ENCODE measurements at regions not wholly inside any gene's neighbourhood (a gene's known extent, or its start where the extent isn't known, plus 50 kb on each side); places are given as distances from the start of the nearest gene placed in this dataset.

GRCh38 chr15:94744080-94744793 is 512.9 kb downstream of the MCTP2 start:
- H3K4me1 ChIP-seq (ENCODE audit: control insufficient read depth in 1 of 2, insufficient read depth in 2 of 2, low read length in 2 of 2) = no peaks in the 10 kb centered on the region
- H3K4me3 ChIP-seq (ENCODE audit: low read length in 2 of 2) = no peak overlapping the region
- H3K27ac ChIP-seq (ENCODE audit: low read depth in 1 of 2, low read length in 2 of 2) = no peak overlapping the region
- intact Hi-C loops (cut with DNase I) = no loop called here
- no peak for DNase-seq
- no peaks in the 10 kb centered on the region for H3K27me3 ChIP-seq (ENCODE audit: control insufficient read depth in 1 of 2, insufficient read depth in 2 of 2, low read length in 1 of 2)
- WGBS, 2 donors = 48 to 75% methylated on average over 5 of the region's 5 CpGs
- H3K36me3 ChIP-seq (ENCODE audit: control insufficient read depth in 1 of 2, insufficient read depth in 2 of 2, low read length in 1 of 2) = no peaks in the 10 kb centered on the region
- ATAC-seq (ENCODE audit: low FRiP score) = no peak
- H3K9me3 ChIP-seq (ENCODE audit: control insufficient read depth, low read length) = no peaks in the 10 kb centered on the region

- no peaks in the 10 kb centered on the region for H3K4me1 ChIP-seq (ENCODE audit: control insufficient read depth in 1 of 2, insufficient read depth in 2 of 2, low read length in 2 of 2)
- no peaks in the 10 kb centered on the region for H3K9me3 ChIP-seq (ENCODE audit: control insufficient read depth, low read length)
- no peak for DNase-seq
- no peak overlapping the region for H3K4me3 ChIP-seq (ENCODE audit: low read length in 2 of 2)
- no peaks in the 10 kb centered on the region for H3K27me3 ChIP-seq (ENCODE audit: control insufficient read depth in 1 of 2, insufficient read depth in 2 of 2, low read length in 1 of 2)
- 50 to 72% methylated on average over 7 of the region's 7 CpGs for WGBS, 2 donors
- no peak overlapping the region for H3K27ac ChIP-seq (ENCODE audit: low read depth in 1 of 2, low read length in 2 of 2)
- intact Hi-C loops (cut with DNase I) = no loop called here
- H3K36me3 ChIP-seq (ENCODE audit: control insufficient read depth in 1 of 2, insufficient read depth in 2 of 2, low read length in 1 of 2) = no peaks in the 10 kb centered on the region
- ATAC-seq (ENCODE audit: low FRiP score) = no peak
Measured at GRCh38 chr15:94745371-94745770, 514.0 kb downstream of the MCTP2 start.

GRCh38 chr15:94747510-94747909 is 516.1 kb downstream of the MCTP2 start:
- ATAC-seq (ENCODE audit: low FRiP score) (no peak), DNase-seq (no peak)
- H3K36me3 ChIP-seq (ENCODE audit: control insufficient read depth in 1 of 2, insufficient read depth in 2 of 2, low read length in 1 of 2) = no peaks in the 10 kb centered on the region
- H3K27ac ChIP-seq (ENCODE audit: low read depth in 1 of 2, low read length in 2 of 2) = no peak overlapping the region
- H3K27me3 ChIP-seq (ENCODE audit: control insufficient read depth in 1 of 2, insufficient read depth in 2 of 2, low read length in 1 of 2) = no peaks in the 10 kb centered on the region
- 56 to 81% methylated on average over 3 of the region's 3 CpGs for WGBS, 2 donors
- H3K4me3 ChIP-seq (ENCODE audit: low read length in 2 of 2) = no peak overlapping the region
- H3K9me3 ChIP-seq (ENCODE audit: control insufficient read depth, low read length) = no peaks in the 10 kb centered on the region
- no peaks in the 10 kb centered on the region for H3K4me1 ChIP-seq (ENCODE audit: control insufficient read depth in 1 of 2, insufficient read depth in 2 of 2, low read length in 2 of 2)
- intact Hi-C loops (cut with DNase I) = no loop called here

- peak; percentile 56 for ATAC-seq (ENCODE audit: low FRiP score)
- WGBS, 2 donors = 93 to 95% methylated on average over 5 of the region's 5 CpGs
- intact Hi-C loops (cut with DNase I) = no loop called here
- DNase-seq = no peak
- no peaks in the 10 kb centered on the region for H3K9me3 ChIP-seq (ENCODE audit: control insufficient read depth, low read length)
- H3K4me1 ChIP-seq (ENCODE audit: control insufficient read depth in 1 of 2, insufficient read depth in 2 of 2, low read length in 2 of 2) = no peaks in the 10 kb centered on the region
- H3K36me3 ChIP-seq (ENCODE audit: control insufficient read depth in 1 of 2, insufficient read depth in 2 of 2, low read length in 1 of 2) = no peaks in the 10 kb centered on the region
- H3K4me3 ChIP-seq (ENCODE audit: low read length in 2 of 2) = no peak overlapping the region
- H3K27ac ChIP-seq (ENCODE audit: low read depth in 1 of 2, low read length in 2 of 2) = no peak overlapping the region
- no peaks in the 10 kb centered on the region for H3K27me3 ChIP-seq (ENCODE audit: control insufficient read depth in 1 of 2, insufficient read depth in 2 of 2, low read length in 1 of 2)
Measured at GRCh38 chr15:94749811-94750617, 518.7 kb downstream of the MCTP2 start.

DNA sequence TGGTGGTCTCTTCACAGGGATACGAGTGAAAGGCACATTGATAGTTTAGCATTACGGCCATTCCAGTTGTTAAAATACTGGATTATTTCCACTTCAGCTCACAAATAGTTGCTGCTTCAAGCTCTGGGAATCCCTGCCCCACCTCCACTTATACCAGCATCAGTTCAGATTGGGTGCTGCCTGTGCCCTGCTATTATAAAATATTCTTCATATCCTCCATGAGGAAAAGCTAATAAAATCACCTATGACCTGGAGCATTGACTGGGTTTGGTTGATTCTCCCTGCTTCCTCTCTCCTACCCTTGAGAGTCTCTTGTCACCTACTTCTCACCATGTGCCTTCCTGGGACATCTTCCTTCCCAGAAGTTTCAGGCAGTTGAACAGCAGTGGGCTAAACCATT is 529.0 kb downstream of the MCTP2 start:
- no peak for ATAC-seq (ENCODE audit: low FRiP score)
- intact Hi-C loops (cut with DNase I) = no loop called here
- no peaks in the 10 kb centered on the region for H3K36me3 ChIP-seq (ENCODE audit: control insufficient read depth in 1 of 2, insufficient read depth in 2 of 2, low read length in 1 of 2)
- no peaks in the 10 kb centered on the region for H3K9me3 ChIP-seq (ENCODE audit: control insufficient read depth, low read length)
- no peak for DNase-seq
- H3K27ac ChIP-seq (ENCODE audit: low read depth in 1 of 2, low read length in 2 of 2) = no peak overlapping the region
- 84 to 93% methylated on average over 2 of the region's 2 CpGs for WGBS, 2 donors
- H3K4me3 ChIP-seq (ENCODE audit: low read length in 2 of 2) = no peak overlapping the region
- no peaks in the 10 kb centered on the region for H3K27me3 ChIP-seq (ENCODE audit: control insufficient read depth in 1 of 2, insufficient read depth in 2 of 2, low read length in 1 of 2)
- H3K4me1 ChIP-seq (ENCODE audit: control insufficient read depth in 1 of 2, insufficient read depth in 2 of 2, low read length in 2 of 2) = no peaks in the 10 kb centered on the region

DNA sequence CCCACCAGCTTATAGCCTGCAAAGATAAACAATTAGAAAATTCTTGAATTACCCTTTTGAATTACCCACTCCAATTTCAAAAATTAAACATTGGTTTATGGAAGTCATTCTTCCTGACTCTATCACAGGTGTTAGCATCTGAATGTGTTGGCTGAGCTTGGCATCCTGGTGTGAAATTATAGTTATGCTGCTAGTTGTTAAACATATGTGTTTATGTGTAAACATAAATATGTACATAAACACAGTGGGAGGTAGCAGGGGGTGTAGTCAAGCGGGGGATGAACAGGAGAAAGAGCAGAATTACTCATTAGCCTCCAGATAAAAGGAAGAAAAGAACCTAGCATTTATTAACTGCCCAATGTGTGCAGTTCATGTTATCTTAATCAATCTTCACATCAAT is 530.2 kb downstream of the MCTP2 start:
- DNase-seq (no peak), ATAC-seq (ENCODE audit: low FRiP score) (no peak)
- H3K27ac ChIP-seq (ENCODE audit: low read depth in 1 of 2, low read length in 2 of 2) = no peak overlapping the region
- H3K4me1 ChIP-seq (ENCODE audit: control insufficient read depth in 1 of 2, insufficient read depth in 2 of 2, low read length in 2 of 2) = no peaks in the 10 kb centered on the region
- no peaks in the 10 kb centered on the region for H3K9me3 ChIP-seq (ENCODE audit: control insufficient read depth, low read length)
- intact Hi-C loops (cut with DNase I) = no loop called here
- H3K27me3 ChIP-seq (ENCODE audit: control insufficient read depth in 1 of 2, insufficient read depth in 2 of 2, low read length in 1 of 2) = no peaks in the 10 kb centered on the region
- no peaks in the 10 kb centered on the region for H3K36me3 ChIP-seq (ENCODE audit: control insufficient read depth in 1 of 2, insufficient read depth in 2 of 2, low read length in 1 of 2)
- WGBS, 2 donors = 77 to 84% methylated on average over 1 of the region's 1 CpG
- H3K4me3 ChIP-seq (ENCODE audit: low read length in 2 of 2) = no peak overlapping the region

GRCh38 chr15:94769089-94769488 is 537.7 kb downstream of the MCTP2 start:
- Histone ChIP-seq H3K4me1 (ENCODE audit: control insufficient read depth in 1 of 2, insufficient read depth in 2 of 2, low read length in 2 of 2) (no peaks in the 10 kb centered on the region), H3K36me3 (ENCODE audit: control insufficient read depth in 1 of 2, insufficient read depth in 2 of 2, low read length in 1 of 2) (no peaks in the 10 kb centered on the region), H3K9me3 (ENCODE audit: control insufficient read depth, low read length) (no peaks in the 10 kb centered on the region), H3K27me3 (ENCODE audit: control insufficient read depth in 1 of 2, insufficient read depth in 2 of 2, low read length in 1 of 2) (no peaks in the 10 kb centered on the region), H3K4me3 (ENCODE audit: low read length in 2 of 2) (no peak overlapping the region), H3K27ac (ENCODE audit: low read depth in 1 of 2, low read length in 2 of 2) (no peak overlapping the region)
- ATAC-seq (ENCODE audit: low FRiP score) (no peak), DNase-seq (no peak)
- 5 to 10% methylated on average over 2 of the region's 2 CpGs for WGBS, 2 donors
- intact Hi-C loops (cut with DNase I) = no loop called here

DNA sequence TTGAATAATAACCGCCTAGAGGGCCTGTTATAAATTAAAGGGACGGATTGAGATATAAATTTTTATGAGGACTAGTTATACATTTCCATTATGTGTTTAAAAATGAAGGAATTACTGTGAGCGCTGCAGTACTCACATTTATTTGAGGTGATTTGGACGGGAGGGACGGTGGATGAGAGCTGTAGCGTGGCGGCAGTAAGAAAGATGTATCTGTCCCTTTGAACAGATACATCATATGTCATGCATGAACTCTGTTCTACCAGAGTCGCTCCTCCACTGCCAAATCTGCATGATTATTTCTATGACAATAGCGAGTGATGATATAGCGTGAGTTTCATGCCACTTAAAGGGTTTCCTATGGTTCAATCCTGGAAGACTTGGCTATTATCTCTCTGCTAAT is 538.8 kb downstream of the MCTP2 start:
- H3K9me3 ChIP-seq (ENCODE audit: control insufficient read depth, low read length) = no peaks in the 10 kb centered on the region
- WGBS, 2 donors = 98% methylated on average over 10 of the region's 10 CpGs
- ATAC-seq (ENCODE audit: low FRiP score) = no peak
- no peak overlapping the region for H3K4me3 ChIP-seq (ENCODE audit: low read length in 2 of 2)
- intact Hi-C loops (cut with DNase I) = no loop called here
- H3K4me1 ChIP-seq (ENCODE audit: control insufficient read depth in 1 of 2, insufficient read depth in 2 of 2, low read length in 2 of 2) = no peaks in the 10 kb centered on the region
- no peak overlapping the region for H3K27ac ChIP-seq (ENCODE audit: low read depth in 1 of 2, low read length in 2 of 2)
- H3K27me3 ChIP-seq (ENCODE audit: control insufficient read depth in 1 of 2, insufficient read depth in 2 of 2, low read length in 1 of 2) = no peaks in the 10 kb centered on the region
- H3K36me3 ChIP-seq (ENCODE audit: control insufficient read depth in 1 of 2, insufficient read depth in 2 of 2, low read length in 1 of 2) = no peaks in the 10 kb centered on the region
- DNase-seq = no peak

GRCh38 chr15:94777037-94777436 is 545.7 kb downstream of the MCTP2 start:
- Histone ChIP-seq H3K9me3 (ENCODE audit: control insufficient read depth, low read length) (no peaks in the 10 kb centered on the region), H3K4me3 (ENCODE audit: low read length in 2 of 2) (no peak overlapping the region), H3K27ac (ENCODE audit: low read depth in 1 of 2, low read length in 2 of 2) (no peak overlapping the region), H3K4me1 (ENCODE audit: control insufficient read depth in 1 of 2, insufficient read depth in 2 of 2, low read length in 2 of 2) (no peaks in the 10 kb centered on the region), H3K36me3 (ENCODE audit: control insufficient read depth in 1 of 2, insufficient read depth in 2 of 2, low read length in 1 of 2) (no peaks in the 10 kb centered on the region), H3K27me3 (ENCODE audit: control insufficient read depth in 1 of 2, insufficient read depth in 2 of 2, low read length in 1 of 2) (no peaks in the 10 kb centered on the region)
- no peak for DNase-seq
- intact Hi-C loops (cut with DNase I) = no loop called here
- no peak for ATAC-seq (ENCODE audit: low FRiP score)
- 74 to 83% methylated on average over 1 of the region's 1 CpG for WGBS, 2 donors

All from aorta (tissue), 5 donors.